K562 (cell line): ENCODE measurements at regions not wholly inside any gene's neighbourhood (a gene's known extent, or its start where the extent isn't known, plus 50 kb on each side); places are given as distances from the start of the nearest gene placed in this dataset.
A peak's percentile ranks its signal among the peaks of the same experiment; 100 is the strongest.

ENCODE experiments used
- ATAC-seq: fragments of 200-7000 bp; cut with Tn5 transposase; 3 replicates; pipeline ENCODE4 v1.9.1; 2020; ENCODE audit warnings: moderate library complexity
- BruUV-seq: library from RNA; stranded (reverse); fragments of 400-500 nt; replicated peaks from 2 replicates; lab custom pipeline; 2021; lab: Mats Ljungman, UMichigan
- CTCF ChIA-PET: fragments of 300-600 bp; formaldehyde crosslinking; extraction: SDS; loops from one replicate; lab custom pipeline; 2021; ENCODE audit warnings: low intra/inter-chr PET ratio; lab: Yijun Ruan, JAX
- POLR2A ChIA-PET: fragments of 300-600, 350-650 bp; sonication (Branson Sonifier 250); formaldehyde crosslinking; extraction: SDS; loops from one replicate; lab custom pipeline; 2021; ENCODE audit warnings: antibody characterized with exemption, inconsistent platforms; lab: Yijun Ruan, JAX
- DNase-seq, 4 experiments: peaks; one replicate each; pipeline versions ENCODE4 v3.0.0 to v3.0.0-alpha.2; 2011 to 2018; ENCODE audit warnings: low spot score in 3 of 4, mixed read lengths in 3 of 4; ENCODE audit errors: extremely low read depth in 1 of 4
- FAIRE-seq: peaks from 2 replicates; lab custom pipeline; 2011; peaks lifted over from hg19 to GRCh38; lab: Jason Lieb, UNC
- H2AFZ ChIP-seq: 2 replicates; pipeline ENCODE4 v1.6.0; 2011; ENCODE audit warnings: low read depth, low read length, control low read depth, inconsistent platforms
- H3K27ac ChIP-seq: fragments of 200-600 bp; 3 replicates; pipeline ENCODE4 v1.8.0; 2011; ENCODE audit warnings: low read depth, mild to moderate bottlenecking, control low read depth, inconsistent platforms, low read length, moderate library complexity, mixed read lengths; ENCODE audit errors: extremely low read depth
- H3K27me3 ChIP-seq, 2 experiments: fragments of 300-600 bp in 1 of 2; 2 replicates in 1 of 2; 3 replicates in 1 of 2; pipeline versions ENCODE4 v1.6.0 to v1.8.0; 2011; ENCODE audit warnings: inconsistent platforms in 2 of 2, low read length in 2 of 2, mild to moderate bottlenecking in 1 of 2, mixed read lengths in 1 of 2, moderate library complexity in 1 of 2; ENCODE audit not compliant: control insufficient read depth in 2 of 2, insufficient read depth in 2 of 2
- H3K36me3 ChIP-seq: fragments of 300-600 bp; 3 replicates; pipeline ENCODE4 v1.8.0; 2011; ENCODE audit warnings: mild to moderate bottlenecking, low read length, inconsistent platforms; ENCODE audit not compliant: control insufficient read depth, insufficient read depth
- H3K4me1 ChIP-seq, 2 experiments: fragments of 200-600 bp in 1 of 2; replicated peaks in 1 of 2; 2 replicates in 1 of 2; 3 replicates in 1 of 2; pipeline versions ENCODE4 v1.5.1 to v1.8.0; 2011; ENCODE audit warnings: inconsistent platforms in 2 of 2, low read length in 2 of 2, mild to moderate bottlenecking in 1 of 2, mixed read lengths in 1 of 2, moderate library complexity in 1 of 2; ENCODE audit not compliant: control insufficient read depth in 2 of 2, insufficient read depth in 2 of 2
- H3K4me2 ChIP-seq: 2 replicates; pipeline ENCODE4 v1.6.1; 2011; ENCODE audit warnings: low read length, control low read depth, inconsistent platforms, mixed read lengths; ENCODE audit not compliant: insufficient read depth
- H3K4me3 ChIP-seq: fragments of 200-600 bp; sonication (generic), shearing (Covaris generic); 2 replicates; pipeline ENCODE4 v1.5.1; 2016; ENCODE audit warnings: control low read depth, inconsistent platforms
- H3K79me2 ChIP-seq: fragments of 200-600 bp; 3 replicates; pipeline ENCODE4 v1.8.0; 2011; ENCODE audit warnings: low read length, inconsistent platforms; ENCODE audit not compliant: control insufficient read depth, insufficient read depth
- H3K9ac ChIP-seq, 2 experiments: 2 replicates each; pipeline versions ENCODE4 v1.6.0 to v1.6.1; 2011; ENCODE audit warnings: low read depth in 2 of 2, low read length in 2 of 2, control low read depth in 1 of 2, inconsistent platforms in 1 of 2, mild to moderate bottlenecking in 1 of 2, mixed read lengths in 1 of 2; ENCODE audit not compliant: insufficient read depth in 1 of 2
- H3K9me1 ChIP-seq: one replicate; pipeline ENCODE4 v1.6.0; 2011; ENCODE audit warnings: inconsistent platforms, mild to moderate bottlenecking, low read length, moderate library complexity; ENCODE audit not compliant: control insufficient read depth, insufficient read depth
- H3K9me3 ChIP-seq: replicated peaks from 2 replicates; pipeline ENCODE4 v1.5.1; 2011; ENCODE audit warnings: low read depth, low read length, inconsistent platforms; ENCODE audit not compliant: control insufficient read depth, insufficient read depth
- H4K20me1 ChIP-seq: replicated peaks from 2 replicates; pipeline ENCODE4 v1.6.1; 2011; ENCODE audit warnings: low read length, inconsistent platforms, mixed read lengths; ENCODE audit not compliant: control insufficient read depth, insufficient read depth
- ATF3 ChIP-seq, 2 experiments: fragments of 450-650 bp in 1 of 2; sonication (generic) in 1 of 2; formaldehyde crosslinking in 1 of 2; IDR thresholded peaks in 1 of 2; conservative IDR thresholded peaks in 1 of 2; 2 replicates each; pipeline versions ENCODE4 v1.6.1 to v1.8.1; 2016 to 2023; ENCODE audit warnings: mild to moderate bottlenecking in 2 of 2, moderate library complexity in 2 of 2, inconsistent platforms in 1 of 2, missing genetic modification reagents in 1 of 2
- CHAMP1 ChIP-seq: fragments of 450-650 bp; IDR thresholded peaks from 2 replicates; pipeline ENCODE4 v1.6.1; 2016; ENCODE audit warnings: mild to moderate bottlenecking
- CSDE1 ChIP-seq, 2 experiments: fragments of 450-650 bp; IDR thresholded peaks; 2 replicates each; pipeline ENCODE4 v1.6.1; 2016; ENCODE audit warnings: mild to moderate bottlenecking in 1 of 2
- E2F1 ChIP-seq: sonication (generic); formaldehyde crosslinking; IDR thresholded peaks from 2 replicates; pipeline ENCODE4 v1.8.1; 2023; ENCODE audit warnings: mild to moderate bottlenecking, missing genetic modification reagents, moderate library complexity
- HDAC1 ChIP-seq, 2 experiments: fragments of 450-650 bp; IDR thresholded peaks; 2 replicates each; pipeline ENCODE4 v1.6.1; 2016 to 2017; ENCODE audit warnings: inconsistent platforms in 1 of 2, mild to moderate bottlenecking in 1 of 2, moderate library complexity in 1 of 2
- HMG20B ChIP-seq: fragments of 250-450 bp; sonication (Bioruptor Pico); IDR thresholded peaks from 2 replicates; pipeline ENCODE4 v1.5.0; 2021; ENCODE audit warnings: mild to moderate bottlenecking
- KLF10 ChIP-seq: fragments of 250-450 bp; sonication (Bioruptor Pico); IDR thresholded peaks from 2 replicates; pipeline ENCODE4 v1.6.1; 2021; ENCODE audit warnings: matching md5 sums
- MAFK ChIP-seq: IDR thresholded peaks from 2 replicates; pipeline ENCODE4 v1.6.1; 2011; ENCODE audit warnings: low read length, improper control_type of control experiment
- MCM3 ChIP-seq: fragments of 450-650 bp; IDR thresholded peaks from 2 replicates; pipeline ENCODE4 v1.6.1; 2016
- NFE2 ChIP-seq: IDR thresholded peaks from 2 replicates; pipeline ENCODE4 v1.6.1; 2014; ENCODE audit warnings: antibody characterized with exemption, low read depth
- RBFOX2 ChIP-seq: fragments of 200-400 bp; formaldehyde crosslinking; IDR thresholded peaks from 2 replicates; pipeline ENCODE4 v1.6.1; 2017; ENCODE audit warnings: low read depth, mild to moderate bottlenecking, low read length, moderate library complexity
- RBM25 ChIP-seq: fragments of 200-400 bp; formaldehyde crosslinking; IDR thresholded peaks from 2 replicates; pipeline ENCODE4 v1.6.1; 2018; ENCODE audit warnings: low read length, low read depth, moderate library complexity; ENCODE audit not compliant: severe bottlenecking
- SOX6 ChIP-seq: fragments of 450-650 bp; IDR thresholded peaks from 2 replicates; pipeline ENCODE4 v1.6.1; 2014; ENCODE audit warnings: mild to moderate bottlenecking
- TFAP4 ChIP-seq: sonication (generic); formaldehyde crosslinking; IDR thresholded peaks from 2 replicates; pipeline ENCODE4 v1.8.0; 2022; ENCODE audit warnings: missing genetic modification reagents, mild to moderate bottlenecking, moderate library complexity, borderline replicate concordance
- ZNF146 ChIP-seq: IDR thresholded peaks from one replicate; pipeline ENCODE4 v1.6.1; 2018; ENCODE audit warnings: missing compliant biosample characterization; ENCODE audit not compliant: unreplicated experiment
- ZNF311 ChIP-seq: fragments of 250-450 bp; sonication (Bioruptor Pico); IDR thresholded peaks from 2 replicates; pipeline ENCODE4 v1.4.0; 2020; ENCODE audit warnings: mild to moderate bottlenecking, moderate library complexity
- ZSCAN32 ChIP-seq: fragments of 450-650 bp; formaldehyde crosslinking; IDR thresholded peaks from 2 replicates; pipeline ENCODE4 v1.4.0; 2020; ENCODE audit warnings: mild to moderate bottlenecking, moderate library complexity
- WGBS: fragments of 100-300 bp; shearing (Covaris generic); methylation state at CpG from one replicate; pipeline ENCODE4 v1.1.6; 2016; ENCODE audit warnings: low coverage, mixed read lengths; ENCODE audit not compliant: insufficient coverage; ENCODE audit errors: missing lambda C conversion rate; 5-methylcytosine and 5-hydroxymethylcytosine counted together
- in situ Hi-C: fragments of 300-500 bp; cut with MboI; formaldehyde crosslinking; loops from 4 replicates; pipeline ENCODE4 v1.15.0; 2018; ENCODE audit warnings: inconsistent platforms, mixed read lengths
- intact Hi-C: fragments of 100-400 bp; cut with micrococcal nuclease; formaldehyde crosslinking; loops from 2 replicates; pipeline ENCODE4 v1.14.2; 2022

GRCh38 chr5:141779503-141779973 lies 97.5 kb upstream of the ARAP3 start:
- in situ Hi-C loops (no loop called here), intact Hi-C loops (no loop called here)
- WGBS: 2% methylated on average over 4 of the region's 5 CpGs
- TF ChIP-seq ZNF146 (CRISPR knock-in tag) (no peak), MAFK (no peak), ZNF311 (CRISPR knock-in tag) (no peak), ZSCAN32 (CRISPR knock-in tag) (no peak), MCM3 (no peak), NFE2 (peak; percentile 33; the same call in 1 of the 2 replicates), CSDE1 (IDR thresholded peaks at IDR 0.05) (no peak), E2F1 (CRISPR knock-in tag) (no peak), SOX6 (no peak), TFAP4 (0 out of 2 replicates have a peak, but pooled peaks have one; percentile 14), RBM25 (no peak), RBFOX2 (no peak), HDAC1 (IDR thresholded peaks at IDR 0.05) (no peak), KLF10 (CRISPR knock-in tag) (no peak), ATF3 (IDR thresholded peaks at IDR 0.05) (0 out of 2 replicates have a peak, but pooled peaks have one; percentile 24), ATF3 (CRISPR knock-in tag; conservative IDR thresholded peaks at IDR 0.05) (no peak), CHAMP1 (no peak), HMG20B (CRISPR knock-in tag) (no peak)
- H3K9ac ChIP-seq: no peak overlapping the region; a peak in 1 of 4 replicates
- FAIRE-seq (no peak), DNase-seq (peak in 1 of 4 experiments; percentile 19), ATAC-seq (no peak)
- no peak overlapping the region for H3K4me2 ChIP-seq
- H3K4me1 ChIP-seq: no peaks in the 10 kb centered on the region
- H3K9me1 ChIP-seq: no peaks in the 10 kb centered on the region
- ChIA-PET CTCF (no interaction called here), POLR2A (no interaction called here)
- no peaks in the 10 kb centered on the region for H3K79me2 ChIP-seq
- H3K27ac ChIP-seq: no peak overlapping the region
- peaks cover 8 to 51% of the 10 kb centered on the region in 2 experiments; a peak in 3 of 5 replicates for H3K27me3 ChIP-seq
- no peaks in the 10 kb centered on the region for H3K36me3 ChIP-seq
- no peak overlapping the region for H2AFZ ChIP-seq
- BruUV-seq: no TSS peak
- no peak overlapping the region for H3K4me3 ChIP-seq
- no peaks in the 10 kb centered on the region; the same call in 1 of the 2 replicates for H3K9me3 ChIP-seq
- no peaks in the 10 kb centered on the region for H4K20me1 ChIP-seq
